Epidermal melanocyte (primary cell): ENCODE measurements at regions not wholly inside any gene's neighbourhood (a gene's known extent, or its start where the extent isn't known, plus 50 kb on each side); places are given as distances from the start of the nearest gene placed in this dataset.
"Not testable (repeated sequence)": the region's sequence is repeated elsewhere in the genome, so short reads cannot be mapped to it uniquely, and the experiment has no call there.

Experiments used
- DNase-seq: peaks from one replicate; pipeline ENCODE4 v3.0.0; 2011; ENCODE audit warnings: low spot score; ENCODE audit not compliant: insufficient read length

GRCh38 chr20:43837856-43838702, 76.6 kb upstream of the TOX2 start:
- DNase-seq = no peak

DNA sequence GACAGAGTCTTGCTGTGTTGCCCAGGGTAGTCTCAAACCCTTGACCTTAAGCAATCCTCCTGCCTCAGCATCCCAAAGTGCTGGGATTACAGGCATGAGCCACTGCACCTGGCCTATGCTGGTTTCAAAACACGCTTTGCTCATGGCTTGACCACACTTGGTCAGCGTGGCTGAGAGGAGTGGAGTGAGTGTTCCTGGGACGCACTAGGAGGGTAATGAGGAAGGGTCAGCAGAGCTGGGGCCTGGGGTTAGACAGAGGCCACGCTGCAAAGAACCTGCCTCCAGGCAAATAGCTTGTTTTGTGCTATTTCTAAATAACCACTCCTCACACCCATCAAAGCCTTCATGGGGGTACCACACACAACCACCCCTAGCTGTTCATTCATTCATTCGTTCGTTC, 77.9 kb upstream of the TOX2 start:
- DNase-seq = no peak

DNA sequence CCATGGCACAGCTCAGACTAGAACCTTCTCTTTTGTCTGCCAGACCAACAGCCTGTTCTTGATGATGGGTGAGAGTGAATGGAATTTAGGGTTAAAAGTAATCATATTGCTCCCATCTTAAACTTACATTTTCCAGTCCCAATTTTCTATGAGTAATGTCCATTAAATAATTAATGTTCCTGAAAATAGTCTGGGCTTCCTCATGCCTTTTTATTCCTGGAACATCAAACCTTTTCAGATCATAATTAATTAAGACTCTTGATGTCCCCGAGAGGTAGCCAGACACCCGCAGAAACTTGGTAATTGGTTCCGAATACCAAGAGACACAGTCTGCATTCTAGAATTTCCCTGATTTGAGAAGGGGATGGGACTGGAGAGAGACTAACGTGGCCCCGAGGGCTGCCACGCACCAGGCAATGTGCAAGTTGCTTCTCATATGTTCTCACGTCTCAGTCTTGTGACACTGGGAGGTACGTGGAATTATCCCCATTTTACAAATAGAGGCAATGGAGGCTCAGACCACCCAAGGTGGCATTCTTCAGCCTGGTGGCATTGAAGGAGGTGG, 78.6 kb upstream of the TOX2 start:
- no peak for DNase-seq

- DNase-seq = no peak
Observed at GRCh38 chr20:43833511-43834395, 80.9 kb upstream of the TOX2 start.

GRCh38 chr20:43832961-43833360, 81.7 kb upstream of the TOX2 start:
- DNase-seq = no peak

GRCh38 chr20:43832096-43832816, 82.4 kb upstream of the TOX2 start:
- DNase-seq = no peak

DNA sequence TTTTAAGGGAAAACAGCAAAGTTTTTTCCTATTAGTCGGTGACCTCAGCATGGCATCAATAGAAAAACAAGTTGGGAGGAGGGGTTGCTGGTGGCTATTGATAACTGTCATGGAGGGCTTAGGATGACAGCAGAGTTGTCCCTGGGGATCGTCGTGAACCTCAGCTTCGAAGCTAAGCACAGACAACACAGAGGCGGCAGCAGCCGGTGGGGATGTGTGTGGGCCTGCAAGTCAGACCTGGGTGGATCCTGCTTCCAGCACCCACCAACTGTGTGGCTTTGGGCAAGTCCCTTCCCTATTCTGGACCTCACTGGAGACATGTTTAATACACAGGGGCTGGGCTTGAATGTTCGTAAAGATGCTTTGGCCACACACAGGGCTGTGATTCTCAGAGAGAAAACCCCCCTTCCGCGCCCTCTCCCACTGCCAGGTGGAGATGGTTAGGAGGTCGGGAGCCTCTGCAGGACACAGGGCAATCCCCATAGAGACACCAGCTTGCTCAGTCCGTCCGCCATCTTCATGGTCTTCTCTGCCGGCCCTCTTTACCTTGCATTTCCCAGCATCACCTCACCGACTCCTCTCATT, 83.1 kb upstream of the TOX2 start:
- DNase-seq = no peak

- DNase-seq = no peak
Observed at GRCh38 chr20:43830883-43831282, 83.8 kb upstream of the TOX2 start.

- DNase-seq = no peak
Observed at GRCh38 chr20:43829951-43830690, 84.5 kb upstream of the TOX2 start.

- no peak for DNase-seq
Observed at GRCh38 chr20:43827940-43828562, 86.6 kb upstream of the TOX2 start.

DNA sequence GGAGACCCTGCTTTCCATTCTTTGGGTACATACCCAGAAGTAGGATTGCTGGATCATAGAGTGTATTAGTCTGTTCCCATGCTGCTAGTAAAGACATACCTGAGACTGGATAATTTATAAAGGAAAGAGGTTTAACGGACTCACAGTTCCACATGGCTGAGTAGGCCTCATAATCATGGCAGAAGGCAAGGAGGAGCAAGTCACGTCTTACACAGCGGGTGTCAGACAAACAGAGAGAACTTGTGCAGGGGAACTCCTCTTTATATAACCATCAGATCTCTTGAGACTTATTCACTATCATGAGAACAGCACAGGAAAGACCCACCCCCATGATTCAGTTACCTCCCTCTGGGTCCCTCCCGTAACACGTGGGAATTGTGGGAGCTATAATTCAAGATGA, 87.7 kb upstream of the TOX2 start:
- DNase-seq = not testable (repeated sequence)

GRCh38 chr20:43825581-43825980, 89.1 kb upstream of the TOX2 start:
- DNase-seq = no peak

DNA sequence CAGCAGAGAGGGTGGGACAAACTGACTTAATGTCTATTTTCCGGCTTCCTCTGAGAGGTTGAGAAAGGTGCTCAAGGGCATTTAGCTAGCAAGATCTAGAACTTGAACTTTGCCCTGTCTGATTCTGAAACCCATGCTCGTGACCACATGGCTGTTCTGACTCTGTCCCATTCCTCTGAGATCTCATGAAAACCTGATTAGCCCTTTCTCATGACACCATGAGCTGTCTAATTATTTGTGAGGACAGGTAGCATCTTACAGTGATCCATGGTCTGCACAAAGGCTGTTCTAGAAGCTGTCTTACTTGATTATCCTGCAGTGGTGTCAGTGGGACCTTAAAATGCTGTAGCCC, 89.6 kb upstream of the TOX2 start:
- no peak for DNase-seq

DNA sequence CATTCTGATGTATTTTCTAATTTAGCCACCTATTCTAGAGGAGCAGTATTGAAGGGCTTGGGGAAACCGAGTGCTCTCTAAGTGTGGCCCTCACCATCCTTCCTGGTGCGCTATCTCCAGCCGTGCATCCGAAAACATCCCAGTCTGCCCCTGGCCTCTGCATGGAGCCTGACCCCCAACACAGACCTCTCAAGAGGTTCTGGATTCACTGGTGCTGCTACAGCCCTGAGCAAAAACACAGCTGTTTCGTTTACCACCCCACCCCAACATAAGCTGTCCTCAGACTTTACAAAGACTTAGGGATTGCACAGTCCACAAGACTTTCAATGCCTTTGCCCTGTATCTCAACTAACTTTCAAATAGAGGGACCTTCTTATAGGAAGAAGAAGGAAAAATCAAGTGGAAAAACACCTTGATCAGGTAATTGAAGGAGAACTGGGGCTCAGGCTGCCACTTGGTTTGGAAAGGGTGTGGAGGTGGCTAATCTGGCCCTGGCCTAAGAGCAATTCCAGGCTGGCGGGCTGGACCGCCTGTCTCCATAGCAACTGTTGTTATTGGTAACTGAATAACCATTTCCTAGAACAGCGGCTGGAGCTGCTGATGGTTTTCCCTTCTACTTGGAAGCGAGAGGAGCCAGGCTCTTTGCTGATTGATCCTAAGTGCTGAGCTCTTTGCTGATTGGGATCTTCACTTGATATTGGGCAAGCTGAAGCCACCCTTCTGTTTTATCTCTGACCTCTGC, 90.2 kb upstream of the TOX2 start:
- DNase-seq = no peak

DNA sequence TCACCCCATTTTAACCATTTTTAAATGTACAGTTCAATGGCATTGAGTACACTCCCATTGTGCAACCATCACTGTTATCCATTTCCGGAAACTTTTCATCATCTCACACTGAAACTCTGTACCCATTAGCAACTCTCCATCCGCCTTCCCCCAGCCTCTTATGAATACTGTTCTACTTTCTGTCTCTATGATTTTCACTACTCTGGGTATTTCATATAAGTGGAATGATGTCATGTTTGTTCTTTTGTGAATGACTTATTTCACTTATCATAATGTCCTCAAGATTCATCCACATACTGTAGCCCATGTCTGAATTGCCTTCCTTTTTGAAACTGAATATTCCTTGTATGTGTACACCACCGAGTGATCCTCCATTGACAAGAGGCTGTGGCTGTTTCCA, 92.9 kb upstream of the TOX2 start:
- DNase-seq = no peak

DNA sequence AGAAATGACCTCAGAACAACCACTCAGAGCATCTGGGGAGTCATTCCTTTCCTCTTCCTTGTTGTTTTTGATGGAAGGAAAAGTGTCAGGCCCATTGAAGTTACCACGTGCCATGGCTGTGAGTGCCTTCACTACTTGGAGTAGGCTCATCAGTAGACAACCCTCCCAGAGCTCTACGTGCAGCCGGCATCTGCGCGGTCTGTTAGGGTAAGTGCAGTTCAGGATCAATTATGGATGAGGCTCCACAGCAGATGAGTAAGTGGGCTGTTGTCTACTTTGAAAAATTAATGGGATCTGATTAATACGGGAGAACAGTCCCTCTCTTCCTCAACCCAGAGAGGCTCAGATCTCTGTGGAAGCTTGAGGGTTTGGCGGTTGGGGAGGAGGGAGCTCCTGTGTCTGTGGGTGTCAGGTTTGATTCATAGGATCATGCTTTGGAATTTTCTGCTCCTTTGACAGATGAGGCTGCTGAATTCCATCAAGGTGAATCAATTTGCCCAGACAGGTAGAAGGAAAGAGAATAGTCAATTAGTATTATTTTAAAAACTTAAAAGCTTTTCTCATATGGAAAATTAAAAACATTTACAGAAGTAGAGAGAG, 93.8 kb upstream of the TOX2 start:
- no peak for DNase-seq

- no peak for DNase-seq
Observed at GRCh38 chr20:43812216-43812615, 85.4 kb upstream of the GTSF1L start.

GRCh38 chr20:43809206-43809819, 82.5 kb upstream of the GTSF1L start:
- no peak for DNase-seq

- DNase-seq = no peak
Observed at GRCh38 chr20:43804781-43805180, 78.0 kb upstream of the GTSF1L start.
